NT2/D1 (cell line): ENCODE measurements at regions not wholly inside any gene's neighbourhood (a gene's known extent, or its start where the extent isn't known, plus 50 kb on each side); places are given as distances from the start of the nearest gene placed in this dataset.

Experiments used
- YY1 ChIP-seq: IDR thresholded peaks from 2 replicates; pipeline ENCODE4 v1.6.1; 2011; ENCODE audit not compliant: insufficient read length, insufficient read depth
- ZNF274 ChIP-seq: IDR thresholded peaks from 2 replicates; pipeline ENCODE4 v1.6.1; 2011; ENCODE audit warnings: mild to moderate bottlenecking, low read depth, low read length

DNA sequence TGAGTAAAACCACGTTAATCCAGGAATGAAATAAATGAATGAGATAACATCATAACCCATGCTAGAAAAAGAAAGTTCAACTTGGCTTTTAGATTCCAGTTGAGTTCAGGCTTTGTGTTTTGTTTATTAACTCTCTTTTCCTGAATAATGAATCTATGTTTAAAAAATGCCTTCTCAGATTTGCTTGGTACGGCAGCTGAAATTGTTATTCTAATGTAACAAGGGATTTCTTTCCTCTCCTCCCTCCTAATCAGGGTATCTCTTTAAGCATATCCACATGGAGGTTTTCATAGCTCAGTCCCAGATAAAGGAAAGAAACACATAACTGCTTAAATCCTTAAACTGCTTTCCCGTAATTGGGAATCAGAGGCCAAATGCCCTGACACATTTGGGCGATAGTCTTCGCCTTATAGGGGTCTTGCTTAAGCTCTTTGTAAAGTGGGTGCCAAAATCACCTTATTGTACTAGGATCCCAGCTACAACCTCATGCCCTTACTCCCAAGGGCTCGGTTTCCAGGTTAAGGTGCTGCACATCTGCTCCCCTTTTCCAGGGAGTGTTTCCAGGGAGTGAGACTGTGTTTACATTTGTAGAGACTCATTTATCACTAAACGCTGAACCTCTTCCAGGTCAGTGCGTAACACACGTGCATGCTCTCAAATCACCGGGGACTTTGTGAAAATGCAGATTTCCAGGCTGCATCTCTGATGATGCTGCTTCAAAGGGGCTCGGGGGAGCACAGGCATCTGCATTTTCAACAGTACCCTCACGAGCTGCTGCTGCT, 142.8 kb upstream of the FOXF1 start:
- no peak for TF ChIP-seq ZNF274
- no peak for TF ChIP-seq YY1
